ENCODE measurements at regions not wholly inside any gene's neighbourhood (a gene's known extent, or its start where the extent isn't known, plus 50 kb on each side); places are given as distances from the start of the nearest gene placed in this dataset.
"Not testable (repeated sequence)": the region's sequence is repeated elsewhere in the genome, so short reads cannot be mapped to it uniquely, and the experiment has no call there.

DNA sequence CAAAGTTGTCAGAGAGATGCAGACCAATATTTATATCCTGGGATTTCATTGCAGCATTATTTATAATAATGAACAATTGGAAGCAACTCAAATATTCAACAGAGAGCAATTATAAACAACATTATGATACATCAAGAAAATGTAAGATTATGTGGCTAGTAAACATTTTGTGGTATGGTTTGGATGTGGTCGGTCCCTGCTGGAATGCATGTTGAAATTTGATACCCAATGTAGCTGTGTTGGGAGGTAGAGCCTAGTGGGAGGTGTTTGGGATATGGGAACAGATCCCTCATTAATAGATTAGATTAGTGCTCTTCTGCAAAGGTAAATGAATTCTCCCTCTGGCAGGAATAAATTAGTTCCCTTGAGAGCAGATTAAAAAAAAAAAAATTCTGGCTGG, 350.9 kb downstream of the ANKRD30A start:
- FAIRE-seq (no peak), DNase-seq (ENCODE audit: low spot score) (no peak)

DNA sequence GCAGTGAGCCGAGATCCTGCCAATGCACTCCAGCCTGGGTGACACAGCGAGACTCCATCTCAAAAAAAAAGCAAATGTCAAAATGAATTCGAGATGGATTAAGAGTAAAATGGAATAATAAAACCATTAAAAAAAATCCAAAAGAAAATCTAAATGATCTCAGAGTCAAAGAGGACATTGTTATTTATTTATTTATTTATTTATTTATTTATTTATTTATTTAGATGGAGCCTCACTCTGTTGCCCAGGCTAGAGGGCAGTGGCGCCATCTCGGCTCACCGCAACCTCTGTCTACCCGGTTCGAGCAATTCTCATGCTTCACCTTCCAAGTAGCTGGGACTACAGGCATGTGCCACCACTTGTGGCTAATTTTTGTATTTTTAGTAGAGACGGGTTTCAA, 349.2 kb downstream of the ANKRD30A start:
- no peak for FAIRE-seq
- DNase-seq (ENCODE audit: low spot score), result no peak

DNA sequence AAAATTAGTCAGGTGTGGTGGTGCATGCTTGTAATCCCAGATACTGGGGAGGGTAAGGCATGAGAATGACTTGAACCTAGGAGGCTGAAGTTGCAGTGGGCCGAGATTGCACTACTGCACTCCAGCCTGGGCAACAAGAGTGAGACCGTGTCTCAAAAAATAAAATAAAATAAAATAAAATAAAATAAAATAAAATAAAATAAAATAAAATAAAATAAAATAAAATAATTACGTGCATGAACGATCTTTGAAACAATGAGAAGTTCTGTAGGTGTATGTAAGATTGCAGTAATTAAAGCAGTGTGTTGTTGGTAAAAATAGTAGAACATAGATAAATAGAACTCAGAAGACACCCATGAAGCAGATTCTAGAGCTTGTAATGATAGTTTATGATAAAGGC, 348.5 kb downstream of the ANKRD30A start:
- FAIRE-seq (no peak), DNase-seq (ENCODE audit: low spot score) (no peak)

DNA sequence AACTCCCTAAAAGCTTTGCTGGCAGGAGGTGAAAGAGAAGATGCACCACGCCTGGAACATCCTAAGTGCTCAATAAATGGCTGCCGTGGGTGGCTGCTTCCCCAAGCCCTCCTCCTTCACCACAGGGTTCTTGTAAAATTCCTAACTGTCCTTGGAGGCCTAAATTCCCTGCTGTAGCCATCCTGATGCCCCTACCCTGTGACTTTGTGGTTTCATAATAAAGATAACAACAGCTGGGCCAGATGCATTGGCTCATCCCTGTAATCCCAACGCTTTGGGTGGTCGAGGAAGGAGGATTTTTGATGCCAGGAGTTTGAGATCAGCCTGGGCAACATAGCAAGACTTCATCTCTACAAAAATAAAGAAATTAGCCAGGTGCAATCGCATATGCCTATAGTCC, 341.8 kb downstream of the ANKRD30A start:
- no peak for FAIRE-seq
- DNase-seq (ENCODE audit: low spot score), result no peak

GRCh38 chr10:37456456-37456855, 331.1 kb downstream of the ANKRD30A start:
- DNase-seq (ENCODE audit: low spot score), result no peak
- no peak for FAIRE-seq

DNA sequence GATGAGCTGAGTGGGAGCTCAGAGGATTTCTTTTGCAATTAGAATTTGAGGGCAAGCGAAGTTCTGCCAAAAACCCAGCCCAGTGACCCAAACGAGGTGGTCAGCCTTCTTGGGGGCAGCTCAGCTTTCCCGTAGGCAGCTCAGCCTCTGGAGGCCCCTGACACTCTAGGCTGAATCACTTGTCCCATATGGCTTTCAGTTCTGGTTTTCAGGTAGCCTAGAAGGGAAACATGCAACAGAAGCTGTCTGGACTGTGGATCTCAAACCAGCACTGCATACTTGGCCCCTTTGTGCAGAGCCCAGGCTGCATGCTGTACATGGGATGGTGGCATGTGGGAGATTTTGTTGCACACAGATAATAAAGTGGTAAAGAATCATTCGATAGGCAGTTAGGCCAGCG, 322.8 kb downstream of the ANKRD30A start:
- DNase-seq (ENCODE audit: low spot score) (no peak), FAIRE-seq (no peak)

DNA sequence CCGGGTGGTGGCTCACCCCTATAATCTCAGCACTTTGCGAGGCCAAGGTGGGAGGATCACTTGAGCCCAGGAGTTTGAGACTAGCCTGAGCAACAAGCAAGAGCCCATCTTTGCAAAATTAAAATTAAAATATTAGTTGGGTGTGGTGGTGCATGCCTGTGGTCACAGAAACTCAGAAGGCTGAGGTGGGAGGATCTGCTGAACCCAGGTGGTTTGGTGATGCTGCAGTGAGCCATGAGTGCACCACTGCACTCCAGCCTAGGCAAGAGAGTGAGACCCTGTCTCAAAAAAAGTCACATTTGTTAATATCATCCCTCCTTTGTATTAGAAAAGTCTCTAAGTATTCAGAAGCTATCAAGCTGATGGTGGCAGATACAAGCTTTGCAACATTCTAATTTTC, 317.5 kb downstream of the ANKRD30A start:
- no peak for FAIRE-seq
- DNase-seq (ENCODE audit: low spot score), result no peak

GRCh38 chr10:37441224-37441623, 315.8 kb downstream of the ANKRD30A start:
- DNase-seq (ENCODE audit: low spot score); FAIRE-seq: not testable (repeated sequence)

GRCh38 chr10:37439826-37440225, 314.4 kb downstream of the ANKRD30A start:
- FAIRE-seq, result no peak
- no peak for DNase-seq (ENCODE audit: low spot score)

DNA sequence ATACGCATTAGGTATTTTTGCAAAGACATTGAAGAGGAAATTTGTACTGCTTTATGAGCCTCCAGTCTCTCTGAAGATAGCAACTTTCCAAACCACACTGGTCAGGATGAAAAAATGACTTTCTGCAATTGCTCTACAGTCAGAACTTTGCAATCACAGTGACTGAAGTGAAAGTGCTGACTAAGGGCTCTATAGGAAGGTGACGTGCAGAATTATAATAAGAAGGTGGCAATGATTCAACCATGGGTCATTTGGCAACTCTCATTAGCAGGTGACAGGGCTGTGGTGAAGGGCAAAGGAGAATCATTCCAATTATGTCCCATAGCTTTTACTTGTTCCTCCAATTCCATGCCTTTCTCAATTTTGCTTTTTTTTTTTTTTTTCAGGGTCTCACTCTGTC, 311.0 kb downstream of the ANKRD30A start:
- DNase-seq (ENCODE audit: low spot score) (no peak), FAIRE-seq (no peak)

- DNase-seq (ENCODE audit: low spot score), result peak; percentile 33
- FAIRE-seq, result peak; percentile 56
Observed at GRCh38 chr10:37434091-37434490, 308.7 kb downstream of the ANKRD30A start.

All from RCC 7860 (cell line).